ENCODE measurements at regions not wholly inside any gene's neighbourhood (a gene's known extent, or its start where the extent isn't known, plus 50 kb on each side); places are given as distances from the start of the nearest gene placed in this dataset.

- no peak for DNase-seq
Observed at GRCh38 chr9:95822583-95823431, 52.7 kb upstream of the ERCC6L2 start.

GRCh38 chr9:95822015-95822414 lies 53.5 kb upstream of the ERCC6L2 start:
- DNase-seq: no peak

GRCh38 chr9:95820074-95820473 lies 55.4 kb upstream of the ERCC6L2 start:
- DNase-seq: no peak

GRCh38 chr9:95819636-95820035 lies 55.9 kb upstream of the ERCC6L2 start:
- DNase-seq: no peak

GRCh38 chr9:95817205-95817604 lies 58.3 kb upstream of the ERCC6L2 start:
- no peak for DNase-seq

- DNase-seq: no peak
Observed at GRCh38 chr9:95816716-95817115, 58.8 kb upstream of the ERCC6L2 start.

GRCh38 chr9:95815961-95816360 lies 59.5 kb upstream of the ERCC6L2 start:
- DNase-seq: no peak

- DNase-seq: no peak
Observed at GRCh38 chr9:95815133-95815532, 60.4 kb upstream of the ERCC6L2 start.

GRCh38 chr9:95813923-95814322 lies 61.6 kb upstream of the ERCC6L2 start:
- no peak for DNase-seq

- DNase-seq: no peak
Observed at GRCh38 chr9:95810814-95811213, 64.7 kb upstream of the ERCC6L2 start.

GRCh38 chr9:95810133-95810532 lies 65.4 kb upstream of the ERCC6L2 start:
- no peak for DNase-seq

- DNase-seq: no peak
Observed at GRCh38 chr9:95809686-95810085, 65.8 kb upstream of the ERCC6L2 start.

- DNase-seq: no peak
Observed at GRCh38 chr9:95808011-95808410, 67.5 kb upstream of the ERCC6L2 start.

- DNase-seq: no peak
Observed at GRCh38 chr9:95807326-95807947, 68.1 kb upstream of the ERCC6L2 start.

- no peak for DNase-seq
Observed at GRCh38 chr9:95803197-95803596, 72.3 kb upstream of the ERCC6L2 start.

GRCh38 chr9:95801797-95802196 lies 73.7 kb upstream of the ERCC6L2 start:
- no peak for DNase-seq

GRCh38 chr9:95796029-95796428 lies 79.5 kb upstream of the ERCC6L2 start:
- DNase-seq: no peak

GRCh38 chr9:95793924-95794828 lies 81.3 kb upstream of the ERCC6L2 start:
- no peak for DNase-seq

- no peak for DNase-seq
Observed at GRCh38 chr9:95791695-95792094, 83.8 kb upstream of the ERCC6L2 start.

GRCh38 chr9:95791286-95791685 lies 84.2 kb upstream of the ERCC6L2 start:
- DNase-seq: no peak

- DNase-seq: no peak
Observed at GRCh38 chr9:95788521-95788991, 86.9 kb upstream of the ERCC6L2 start.

- no peak for DNase-seq
Observed at GRCh38 chr9:95788021-95788420, 87.5 kb upstream of the ERCC6L2 start.

GRCh38 chr9:95785209-95785608 lies 90.3 kb upstream of the ERCC6L2 start:
- DNase-seq: no peak

Measured in NCI-H524 treated with DMSO at 0.1 percent for 48 hours (cell line).